ENCODE measurements at regions not wholly inside any gene's neighbourhood (a gene's known extent, or its start where the extent isn't known, plus 50 kb on each side); places are given as distances from the start of the nearest gene placed in this dataset.
"Not testable (repeated sequence)": the region's sequence is repeated elsewhere in the genome, so short reads cannot be mapped to it uniquely, and the experiment has no call there.

- not testable (repeated sequence) for DNase-seq
Observed at GRCh38 chr3:118258850-118259249, 775.8 kb downstream of the IGSF11 start.

DNA sequence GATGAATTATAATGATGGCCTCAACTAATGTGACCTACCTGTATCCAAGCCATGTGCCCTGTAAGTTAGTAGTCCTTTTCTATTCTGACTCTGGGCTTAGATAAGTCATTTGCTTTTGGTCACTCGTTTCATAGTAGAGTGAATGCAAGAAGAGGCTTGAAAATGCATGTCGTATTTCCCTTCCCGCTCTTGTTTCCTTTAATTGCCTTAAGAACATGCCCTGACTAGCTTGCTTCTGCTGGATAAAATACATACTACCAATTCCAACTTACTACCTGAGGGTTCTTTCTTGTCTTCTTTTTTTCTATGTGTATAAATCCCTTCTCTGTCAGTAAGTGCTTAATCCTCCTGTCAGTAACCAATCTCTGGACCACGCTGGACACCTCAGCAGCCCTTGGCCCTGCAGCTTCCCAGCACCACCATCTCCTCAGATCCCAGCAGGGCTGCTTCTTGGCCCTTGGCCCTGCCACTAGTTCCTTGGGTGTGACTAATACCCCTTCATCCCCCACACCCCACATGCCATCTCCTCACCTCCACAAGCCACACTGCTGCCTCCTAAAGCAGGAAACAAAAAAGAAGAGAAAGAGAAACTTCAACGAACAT, 771.7 kb downstream of the IGSF11 start:
- DNase-seq, result no peak

DNA sequence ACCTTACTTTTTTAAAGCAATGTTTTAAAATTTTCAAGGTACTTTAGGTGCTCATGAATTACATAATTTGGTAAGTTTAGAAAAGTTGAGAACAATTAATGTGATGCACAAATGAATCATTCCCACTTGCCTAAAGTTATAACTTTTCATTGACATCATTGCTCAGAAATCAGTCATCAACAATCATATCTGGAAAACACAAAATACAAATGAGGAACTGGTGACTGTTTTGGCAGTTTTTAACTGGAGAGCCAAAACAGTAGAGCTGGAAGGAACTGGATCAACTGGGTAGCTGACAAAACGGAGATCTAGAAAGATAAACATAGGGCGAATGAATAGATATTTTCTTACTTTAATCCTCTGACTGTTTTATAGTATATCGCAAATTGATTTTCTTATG, 767.1 kb downstream of the IGSF11 start:
- DNase-seq, result no peak

- DNase-seq, result no peak
Observed at GRCh38 chr3:118269537-118270125, 765.0 kb downstream of the IGSF11 start.

DNA sequence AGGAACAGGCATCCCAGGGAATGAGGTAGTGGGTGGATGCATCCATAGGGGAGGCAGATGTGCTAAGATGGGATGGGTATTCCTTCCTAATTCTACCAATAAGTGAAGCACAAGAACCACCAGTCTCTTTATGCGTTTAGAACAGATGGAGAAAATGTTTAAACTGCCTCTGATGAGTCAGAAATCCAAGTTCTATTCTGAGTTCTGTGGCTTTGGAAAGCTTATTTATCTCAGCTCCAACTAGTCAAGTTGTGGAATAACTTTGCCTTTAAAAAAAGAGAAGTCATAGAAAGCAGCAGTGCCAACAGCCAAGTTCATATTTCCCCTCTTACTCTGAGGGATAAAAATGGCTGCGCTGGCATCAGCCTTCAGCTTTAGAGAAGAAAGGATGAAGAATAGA, 761.7 kb downstream of the IGSF11 start:
- no peak for DNase-seq

GRCh38 chr3:118277814-118278213, 756.8 kb downstream of the IGSF11 start:
- no peak for DNase-seq

GRCh38 chr3:118292841-118293240, 741.8 kb downstream of the IGSF11 start:
- DNase-seq, result no peak

- no peak for DNase-seq
Observed at GRCh38 chr3:118298133-118298532, 736.5 kb downstream of the IGSF11 start.

GRCh38 chr3:118304557-118304956, 730.1 kb downstream of the IGSF11 start:
- no peak for DNase-seq

- DNase-seq, result no peak
Observed at GRCh38 chr3:118332699-118333098, 701.9 kb downstream of the IGSF11 start.

DNA sequence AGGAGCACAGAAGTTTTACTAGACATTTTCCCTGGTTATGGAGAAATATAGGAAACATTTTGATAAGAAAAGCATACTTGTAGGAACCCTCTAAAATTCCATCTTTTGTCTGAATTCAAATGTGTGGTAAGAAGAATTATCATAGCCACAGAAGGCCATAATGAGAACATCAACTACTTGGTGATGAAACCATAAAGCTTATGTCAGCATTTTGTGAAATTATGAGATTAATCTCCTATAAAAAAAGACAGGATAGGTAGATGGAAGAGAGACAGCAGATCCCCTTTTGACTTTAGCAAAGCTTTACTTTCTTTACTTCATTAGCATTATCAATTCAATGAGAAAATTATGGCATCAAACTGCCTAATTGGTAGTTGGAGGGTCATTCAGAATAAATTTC, 697.0 kb downstream of the IGSF11 start:
- DNase-seq, result no peak

DNA sequence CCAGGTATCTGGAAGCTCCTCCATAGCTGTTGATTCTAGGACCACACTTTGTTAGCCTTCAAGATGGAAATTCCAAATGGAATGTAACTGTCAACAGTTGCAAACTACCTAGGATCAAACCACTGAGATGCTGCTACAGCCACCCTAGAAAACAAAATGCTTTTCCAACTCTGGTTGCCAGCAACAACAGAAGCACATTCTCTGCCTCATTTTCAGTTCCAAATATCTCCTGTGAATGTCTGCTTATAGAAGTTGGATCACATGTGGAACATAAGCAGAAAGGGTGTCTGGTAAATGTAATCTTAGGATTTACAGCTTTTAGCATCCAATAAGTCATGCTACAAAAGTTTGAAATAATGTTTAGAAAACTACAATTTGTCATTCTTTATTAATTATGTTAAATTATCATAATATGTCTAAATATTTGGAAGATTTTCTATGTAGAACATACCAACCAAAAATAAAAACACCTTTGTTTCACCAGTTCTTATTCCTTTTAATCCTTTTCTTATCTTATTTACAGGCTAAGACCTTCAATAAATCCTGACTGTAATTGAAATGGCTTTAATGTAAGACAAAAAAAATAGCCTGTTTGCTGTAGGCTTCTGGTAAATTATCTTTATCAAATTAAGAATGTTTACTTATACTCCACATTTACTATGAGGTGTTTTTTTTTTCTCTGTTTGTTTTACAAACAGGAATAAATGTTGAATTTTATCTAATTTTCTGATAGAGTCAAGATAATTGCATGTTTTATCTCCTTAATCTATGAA, 687.1 kb downstream of the IGSF11 start:
- DNase-seq, result no peak

DNA sequence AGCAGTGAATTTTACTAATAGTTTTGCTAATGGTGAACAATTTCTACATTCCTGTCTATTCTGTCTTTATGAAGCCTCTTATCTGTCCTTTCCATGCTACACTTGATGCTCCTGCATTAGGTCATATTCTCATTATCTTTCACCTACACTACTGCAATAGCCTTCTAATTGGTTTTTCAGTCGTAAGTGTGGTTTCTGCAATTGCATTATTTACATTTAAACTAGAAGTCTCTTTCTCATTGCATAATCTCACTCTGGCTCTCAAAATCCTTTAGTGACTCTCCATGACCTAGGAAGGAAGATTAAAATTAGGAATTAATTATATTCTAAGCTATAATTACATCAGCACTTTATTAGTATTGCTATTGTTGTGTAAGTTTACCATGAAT, 686.5 kb downstream of the IGSF11 start:
- no peak for DNase-seq

DNA sequence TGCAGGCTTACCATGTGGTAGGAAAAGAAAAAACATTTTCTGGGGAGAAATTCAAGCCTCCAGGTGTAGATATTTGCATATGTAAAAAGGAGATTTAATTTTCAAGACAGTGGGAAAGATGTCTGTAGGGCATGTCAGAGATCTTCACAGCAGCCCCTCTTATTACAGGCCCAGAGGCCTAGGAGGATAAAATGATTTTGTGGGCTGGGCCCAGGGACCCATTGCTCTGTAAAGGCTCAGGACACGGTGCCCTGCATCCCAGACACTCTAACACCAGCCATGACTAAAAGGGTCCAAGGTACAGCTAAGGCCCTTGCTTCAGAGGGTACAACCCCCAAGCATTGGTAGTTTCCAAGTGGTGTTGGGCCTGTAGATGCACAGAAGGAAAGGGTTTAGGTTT, 680.1 kb downstream of the IGSF11 start:
- no peak for DNase-seq

DNA sequence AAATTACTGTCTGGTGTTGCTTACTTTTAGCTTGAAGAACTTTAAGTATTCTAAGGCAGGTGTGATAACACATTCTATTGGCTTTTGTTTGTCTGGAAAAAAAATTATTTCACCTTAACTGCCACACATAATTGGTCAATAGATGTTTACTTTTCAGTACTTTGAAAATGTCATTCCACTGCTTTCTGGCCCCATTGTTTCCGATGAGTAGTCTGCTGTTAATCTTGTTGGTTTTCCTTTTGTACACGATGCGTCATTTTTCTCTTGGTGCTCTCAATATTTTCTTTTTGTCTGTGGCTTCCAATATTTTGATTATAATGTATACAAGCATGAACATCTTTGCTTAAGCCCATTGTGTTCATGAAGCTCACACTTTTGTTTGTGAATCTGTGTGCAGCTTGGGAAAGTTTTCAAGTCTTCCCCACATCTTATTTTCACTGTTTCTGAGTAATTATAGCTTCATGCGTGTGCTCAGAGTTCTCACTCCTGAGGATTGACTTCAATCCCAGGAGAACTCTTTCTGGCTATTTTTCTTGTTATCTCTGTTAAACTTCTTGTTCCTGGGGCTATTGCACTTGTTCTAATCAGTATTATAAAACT, 664.7 kb downstream of the IGSF11 start:
- DNase-seq, result no peak

- no peak for DNase-seq
Observed at GRCh38 chr3:118380576-118380975, 654.1 kb downstream of the IGSF11 start.

DNA sequence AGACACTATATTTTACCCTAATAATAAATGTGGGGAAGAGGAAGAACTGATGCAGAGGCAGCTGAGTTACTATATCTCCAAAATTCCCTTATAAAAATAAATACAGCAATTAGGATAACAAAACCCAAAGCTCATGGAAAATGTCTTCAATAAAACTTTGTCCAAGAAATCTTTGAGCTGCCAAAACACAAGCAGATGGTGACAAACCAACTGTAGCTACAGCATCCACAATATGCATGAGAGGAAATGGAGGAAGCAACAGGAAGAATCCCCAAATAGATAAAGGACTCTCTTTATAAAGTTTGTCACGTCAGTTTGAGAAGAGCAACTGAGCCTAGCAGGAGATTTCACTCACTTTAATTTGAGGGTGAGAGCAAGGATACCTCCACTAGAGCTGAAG, 638.2 kb downstream of the IGSF11 start:
- no peak for DNase-seq

GRCh38 chr3:118400086-118400485, 634.6 kb downstream of the IGSF11 start:
- DNase-seq, result no peak

- DNase-seq, result no peak
Observed at GRCh38 chr3:118400886-118401285, 633.8 kb downstream of the IGSF11 start.

DNA sequence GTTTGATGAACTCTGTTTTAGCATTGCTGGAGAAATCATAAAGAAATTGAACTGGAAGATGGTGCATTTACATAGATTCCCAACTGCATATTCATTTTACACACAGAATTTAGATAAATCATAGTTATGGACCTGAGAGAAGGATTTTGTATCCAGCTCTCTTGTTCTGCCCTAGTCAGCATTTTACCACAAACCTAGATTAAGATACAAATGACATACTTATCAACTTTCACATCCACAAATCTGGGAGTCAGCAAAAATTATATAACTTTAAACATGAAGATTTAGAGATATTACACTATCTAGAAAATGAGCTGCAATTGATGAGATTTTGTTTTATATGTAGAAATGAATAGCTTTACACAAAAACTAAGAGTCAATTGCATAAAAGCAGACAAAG, 632.8 kb downstream of the IGSF11 start:
- no peak for DNase-seq

GRCh38 chr3:118402971-118403370, 631.7 kb downstream of the IGSF11 start:
- no peak for DNase-seq

- DNase-seq, result no peak
Observed at GRCh38 chr3:118406562-118406961, 628.1 kb downstream of the IGSF11 start.

- no peak for DNase-seq
Observed at GRCh38 chr3:118408431-118408830, 626.2 kb downstream of the IGSF11 start.

Data from muscle of arm (tissue), 1 donor.